ENCODE measurements at regions not wholly inside any gene's neighbourhood (a gene's known extent, or its start where the extent isn't known, plus 50 kb on each side); places are given as distances from the start of the nearest gene placed in this dataset.

- H3K79me2 ChIP-seq (ENCODE audit: low read depth), result no peaks in the 10 kb centered on the region
- Mint-ChIP-seq H3K9me3 (peaks cover 6% of the 10 kb centered on the region), H3K4me1 (peaks cover 35% of the 10 kb centered on the region), H3K27me3 (ENCODE audit: insufficient read depth, low read depth) (peaks cover 15% of the 10 kb centered on the region), H3K36me3 (peaks cover 3% of the 10 kb centered on the region), H3K27ac (peak overlapping the region; percentile 72), H3K4me3 (no peak overlapping the region)
- no peak overlapping the region for H3K4me3 ChIP-seq
- no peak overlapping the region for H3K27ac ChIP-seq
- no peaks in the 10 kb centered on the region for H3K36me3 ChIP-seq
- H3K9ac ChIP-seq, result no peak overlapping the region
- H4K20me1 ChIP-seq (ENCODE audit: low read depth), result no peaks in the 10 kb centered on the region
- TF ChIP-seq, protein P1, sequence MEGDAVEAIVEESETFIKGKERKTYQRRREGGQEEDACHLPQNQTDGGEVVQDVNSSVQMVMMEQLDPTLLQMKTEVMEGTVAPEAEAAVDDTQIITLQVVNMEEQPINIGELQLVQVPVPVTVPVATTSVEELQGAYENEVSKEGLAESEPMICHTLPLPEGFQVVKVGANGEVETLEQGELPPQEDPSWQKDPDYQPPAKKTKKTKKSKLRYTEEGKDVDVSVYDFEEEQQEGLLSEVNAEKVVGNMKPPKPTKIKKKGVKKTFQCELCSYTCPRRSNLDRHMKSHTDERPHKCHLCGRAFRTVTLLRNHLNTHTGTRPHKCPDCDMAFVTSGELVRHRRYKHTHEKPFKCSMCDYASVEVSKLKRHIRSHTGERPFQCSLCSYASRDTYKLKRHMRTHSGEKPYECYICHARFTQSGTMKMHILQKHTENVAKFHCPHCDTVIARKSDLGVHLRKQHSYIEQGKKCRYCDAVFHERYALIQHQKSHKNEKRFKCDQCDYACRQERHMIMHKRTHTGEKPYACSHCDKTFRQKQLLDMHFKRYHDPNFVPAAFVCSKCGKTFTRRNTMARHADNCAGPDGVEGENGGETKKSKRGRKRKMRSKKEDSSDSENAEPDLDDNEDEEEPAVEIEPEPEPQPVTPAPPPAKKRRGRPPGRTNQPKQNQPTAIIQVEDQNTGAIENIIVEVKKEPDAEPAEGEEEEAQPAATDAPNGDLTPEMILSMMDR (IDR thresholded peaks at IDR 0.05), result no peak
- no peak for TF ChIP-seq EZH2 (IDR thresholded peaks at IDR 0.05)
- no peak for TF ChIP-seq EZH2phosphoT487 (IDR thresholded peaks at IDR 0.05)
- H3K9me3 ChIP-seq (ENCODE audit: low read depth), result no peaks in the 10 kb centered on the region
- DNase-seq (ENCODE audit: low spot score), result no peak
- no peaks in the 10 kb centered on the region for H3F3A ChIP-seq (ENCODE audit: low read depth)
- peaks cover 3% of the 10 kb centered on the region for H3K4me1 ChIP-seq
- no peaks in the 10 kb centered on the region for H3K27me3 ChIP-seq
- H2AFZ ChIP-seq (replicated peaks), result no peak overlapping the region
- no peak overlapping the region for H3K4me2 ChIP-seq
Observed at GRCh38 chr11:116249561-116249960, 523.2 kb downstream of the BUD13 start.

DNA sequence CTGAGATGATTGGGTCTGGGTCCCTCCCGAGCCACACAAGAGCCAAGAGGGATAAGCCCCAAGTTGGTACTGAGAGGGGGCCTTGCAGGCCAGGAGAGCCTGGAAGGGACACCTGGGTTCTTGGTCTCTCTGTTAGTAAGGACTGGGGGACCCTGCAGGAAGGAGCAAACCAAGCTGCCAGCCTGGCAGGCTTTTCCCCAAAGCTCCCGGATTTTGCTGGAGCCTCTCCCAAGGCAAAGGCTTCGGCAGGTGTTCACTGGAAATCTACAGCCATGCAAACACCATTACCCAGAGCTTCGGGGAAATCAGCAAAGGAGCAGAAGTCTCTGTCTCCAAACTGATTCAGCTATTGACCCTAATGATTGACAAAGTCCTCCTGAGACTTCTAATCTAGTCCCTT lies 527.9 kb downstream of the BUD13 start:
- H3K4me2 ChIP-seq, result no peak overlapping the region
- no peaks in the 10 kb centered on the region for H3K36me3 Mint-ChIP-seq
- H3K4me3 Mint-ChIP-seq, result no peak overlapping the region
- H2AFZ ChIP-seq (replicated peaks), result no peak overlapping the region
- no peaks in the 10 kb centered on the region for H3K79me2 ChIP-seq (ENCODE audit: low read depth)
- TF ChIP-seq, protein P1 (IDR thresholded peaks at IDR 0.05), result no peak
- no peak for TF ChIP-seq EZH2 (IDR thresholded peaks at IDR 0.05)
- TF ChIP-seq EZH2phosphoT487 (IDR thresholded peaks at IDR 0.05), result no peak
- peak overlapping the region; percentile 47 for H3K27ac Mint-ChIP-seq
- no peaks in the 10 kb centered on the region for H3K9me3 Mint-ChIP-seq
- H3K4me1 Mint-ChIP-seq, result peaks cover 35% of the 10 kb centered on the region
- H3K9me3 ChIP-seq (ENCODE audit: low read depth), result no peaks in the 10 kb centered on the region
- H3K27me3 Mint-ChIP-seq (ENCODE audit: insufficient read depth, low read depth), result peaks cover 9% of the 10 kb centered on the region
- no peaks in the 10 kb centered on the region for H3F3A ChIP-seq (ENCODE audit: low read depth)
- peaks cover 8% of the 10 kb centered on the region for H3K4me1 ChIP-seq
- no peak overlapping the region for H3K4me3 ChIP-seq
- no peak overlapping the region for H3K27ac ChIP-seq
- no peaks in the 10 kb centered on the region for H3K27me3 ChIP-seq
- H3K9ac ChIP-seq, result no peak overlapping the region
- H4K20me1 ChIP-seq (ENCODE audit: low read depth), result no peaks in the 10 kb centered on the region
- no peak for DNase-seq (ENCODE audit: low spot score)
- H3K36me3 ChIP-seq, result no peaks in the 10 kb centered on the region

- Mint-ChIP-seq H3K4me3 (no peak overlapping the region), H3K4me1 (peaks cover 31% of the 10 kb centered on the region), H3K36me3 (no peaks in the 10 kb centered on the region), H3K27me3 (ENCODE audit: insufficient read depth, low read depth) (peaks cover 9% of the 10 kb centered on the region), H3K9me3 (no peaks in the 10 kb centered on the region), H3K27ac (peak overlapping the region; percentile 47)
- H3K4me3 ChIP-seq, result no peak overlapping the region
- H3K27me3 ChIP-seq, result no peaks in the 10 kb centered on the region
- H3K36me3 ChIP-seq, result no peaks in the 10 kb centered on the region
- H3K9me3 ChIP-seq (ENCODE audit: low read depth), result no peaks in the 10 kb centered on the region
- H3K4me1 ChIP-seq, result peaks cover 8% of the 10 kb centered on the region
- no peaks in the 10 kb centered on the region for H3K79me2 ChIP-seq (ENCODE audit: low read depth)
- DNase-seq (ENCODE audit: low spot score), result no peak
- H3F3A ChIP-seq (ENCODE audit: low read depth), result no peaks in the 10 kb centered on the region
- no peaks in the 10 kb centered on the region for H4K20me1 ChIP-seq (ENCODE audit: low read depth)
- no peak overlapping the region for H3K27ac ChIP-seq
- H2AFZ ChIP-seq (replicated peaks), result peak overlapping the region; percentile 11
- TF ChIP-seq EZH2 (IDR thresholded peaks at IDR 0.05), result no peak
- no peak for TF ChIP-seq EZH2phosphoT487 (IDR thresholded peaks at IDR 0.05)
- TF ChIP-seq, protein P1 (IDR thresholded peaks at IDR 0.05), result no peak
- no peak overlapping the region for H3K4me2 ChIP-seq
- H3K9ac ChIP-seq, result no peak overlapping the region
Observed at GRCh38 chr11:116244439-116244838, 528.3 kb downstream of the BUD13 start.
